OCI-LY7 (cell line): ENCODE measurements at regions not wholly inside any gene's neighbourhood (a gene's known extent, or its start where the extent isn't known, plus 50 kb on each side); places are given as distances from the start of the nearest gene placed in this dataset.

Experiments
- CTCF ChIP-seq: fragments of 200-600 bp; sonication (generic); conservative IDR thresholded peaks from 2 replicates; pipeline ENCODE4 v1.5.1; 2014; ENCODE audit warnings: mild to moderate bottlenecking, antibody characterized with exemption, low read length, moderate library complexity, mixed read lengths
- EZH2phosphoT487 ChIP-seq: fragments of 200-600 bp; sonication (generic); IDR thresholded peaks from 2 replicates; pipeline ENCODE4 v1.6.1; 2018; ENCODE audit warnings: low read depth, borderline replicate concordance, mild to moderate bottlenecking, mixed run types, antibody characterized with exemption, low read length, moderate library complexity, mixed read lengths

GRCh38 chr18:30132959-30133358 lies 909.6 kb downstream of the DSC3 start:
- TF ChIP-seq CTCF: no peak
- no peak for TF ChIP-seq EZH2phosphoT487
